ENCODE measurements at regions not wholly inside any gene's neighbourhood (a gene's known extent, or its start where the extent isn't known, plus 50 kb on each side); places are given as distances from the start of the nearest gene placed in this dataset.

GRCh38 chr2:80706541-80706940 lies 402.0 kb upstream of the LRRTM1 start:
- Mint-ChIP-seq H3K27ac (no peak overlapping the region), H3K36me3 (ENCODE audit: low read depth) (no peaks in the 10 kb centered on the region), H3K27me3 (no peaks in the 10 kb centered on the region), H3K4me1 (ENCODE audit: low read depth) (no peaks in the 10 kb centered on the region), H3K4me3 (no peak overlapping the region), H3K9me3 (peaks cover 22% of the 10 kb centered on the region)
- DNase-seq, result no peak

GRCh38 chr2:80703532-80703931 lies 399.0 kb upstream of the LRRTM1 start:
- Mint-ChIP-seq H3K27me3 (no peaks in the 10 kb centered on the region), H3K9me3 (peaks cover 20% of the 10 kb centered on the region), H3K4me1 (ENCODE audit: low read depth) (no peaks in the 10 kb centered on the region), H3K4me3 (no peak overlapping the region), H3K27ac (no peak overlapping the region), H3K36me3 (ENCODE audit: low read depth) (no peaks in the 10 kb centered on the region)
- no peak for DNase-seq

- H3K27me3 Mint-ChIP-seq, result no peaks in the 10 kb centered on the region
- no peak overlapping the region for H3K4me3 Mint-ChIP-seq
- peaks cover 22% of the 10 kb centered on the region for H3K9me3 Mint-ChIP-seq
- no peaks in the 10 kb centered on the region for H3K36me3 Mint-ChIP-seq (ENCODE audit: low read depth)
- no peaks in the 10 kb centered on the region for H3K4me1 Mint-ChIP-seq (ENCODE audit: low read depth)
- no peak overlapping the region for H3K27ac Mint-ChIP-seq
- DNase-seq, result no peak
Measured at GRCh38 chr2:80700961-80701360, 396.4 kb upstream of the LRRTM1 start.
